NCI-H524 treated with DMSO at 0.1 percent for 48 hours (cell line): ENCODE measurements at regions not wholly inside any gene's neighbourhood (a gene's known extent, or its start where the extent isn't known, plus 50 kb on each side); places are given as distances from the start of the nearest gene placed in this dataset.
"Not testable (repeated sequence)": the region's sequence is repeated elsewhere in the genome, so short reads cannot be mapped to it uniquely, and the experiment has no call there.

Experiments
- DNase-seq: peaks from one replicate; lab custom pipeline; 2025; lab: John Stamatoyannopoulos, UW

DNA sequence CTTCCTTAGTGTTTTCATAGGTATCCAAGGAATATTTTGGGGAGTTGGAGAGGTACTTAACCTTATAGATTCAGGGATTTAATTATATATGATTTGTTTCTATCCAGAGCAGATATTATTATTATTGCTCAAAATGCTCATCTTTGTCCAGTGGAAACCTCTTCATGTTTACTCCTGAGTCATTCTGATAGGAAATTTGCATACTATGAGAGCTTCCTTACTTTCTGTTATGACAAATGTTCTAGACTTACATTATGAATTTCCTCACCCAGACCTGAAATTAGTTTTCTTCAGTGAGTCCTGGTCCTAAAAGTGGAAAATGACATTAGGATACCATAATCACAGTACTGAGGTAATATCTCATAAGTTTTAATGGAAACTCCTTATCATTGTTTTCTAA, 57.5 kb upstream of the PLPPR5 start:
- DNase-seq: no peak

DNA sequence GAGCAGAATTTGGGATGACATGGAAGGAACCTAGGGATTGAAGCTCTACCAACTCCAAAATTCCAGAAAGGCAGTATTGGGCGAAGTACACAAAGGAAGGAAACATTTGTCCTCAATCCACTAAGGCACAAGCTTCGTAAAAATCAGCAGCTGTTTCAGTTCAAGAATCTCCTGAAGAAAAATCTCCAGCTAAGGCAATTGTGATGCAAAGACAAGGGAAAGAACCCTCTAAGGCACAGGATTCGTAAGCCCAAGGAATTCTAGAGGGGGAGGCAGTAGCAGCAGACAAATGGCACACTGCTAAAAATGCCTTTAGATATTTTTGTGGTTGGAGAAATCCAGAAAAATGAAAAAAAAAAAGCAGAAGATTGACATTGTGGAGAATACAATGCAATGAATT, 64.5 kb upstream of the PLPPR5 start:
- DNase-seq: no peak

DNA sequence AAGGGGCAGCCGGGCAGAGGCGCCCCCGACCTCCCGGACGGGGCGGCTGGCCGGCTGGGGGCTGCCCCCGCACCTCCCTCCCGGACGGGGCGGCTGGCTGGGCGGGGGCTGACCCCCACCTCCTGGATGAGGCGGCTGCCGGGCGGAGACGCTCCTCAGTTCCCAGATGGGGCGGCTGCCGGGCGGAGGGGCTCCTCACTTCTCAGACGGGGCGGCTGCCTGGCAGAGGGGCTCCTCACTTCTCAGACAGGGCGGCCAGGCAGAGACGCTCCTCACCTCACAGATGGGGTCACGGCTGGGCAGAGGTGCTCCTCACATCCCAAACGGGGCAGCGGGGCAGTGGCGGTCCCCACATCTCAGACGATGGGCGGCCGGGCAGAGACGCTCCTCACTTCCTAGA, 73.9 kb upstream of the PLPPR5 start:
- DNase-seq: not testable (repeated sequence)

DNA sequence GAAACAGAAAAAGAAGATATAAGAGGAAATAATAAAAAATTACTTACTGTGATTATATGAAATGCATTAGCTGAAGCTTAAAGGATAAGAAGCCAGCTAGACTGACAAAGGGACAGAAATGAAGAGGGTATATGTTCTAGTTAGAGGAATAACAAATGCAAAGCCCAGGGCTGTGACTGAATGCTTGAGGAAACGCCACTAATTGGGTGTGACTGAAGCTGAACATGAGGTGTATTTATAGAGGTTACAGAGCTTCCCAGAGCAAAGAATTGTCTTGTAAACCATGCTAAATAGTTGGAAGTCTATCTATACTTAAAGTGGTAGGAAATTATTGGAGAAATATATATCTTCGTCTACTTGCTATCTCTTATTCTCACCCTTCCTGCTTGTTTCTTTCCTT, 77.7 kb upstream of the PLPPR5 start:
- DNase-seq: no peak

DNA sequence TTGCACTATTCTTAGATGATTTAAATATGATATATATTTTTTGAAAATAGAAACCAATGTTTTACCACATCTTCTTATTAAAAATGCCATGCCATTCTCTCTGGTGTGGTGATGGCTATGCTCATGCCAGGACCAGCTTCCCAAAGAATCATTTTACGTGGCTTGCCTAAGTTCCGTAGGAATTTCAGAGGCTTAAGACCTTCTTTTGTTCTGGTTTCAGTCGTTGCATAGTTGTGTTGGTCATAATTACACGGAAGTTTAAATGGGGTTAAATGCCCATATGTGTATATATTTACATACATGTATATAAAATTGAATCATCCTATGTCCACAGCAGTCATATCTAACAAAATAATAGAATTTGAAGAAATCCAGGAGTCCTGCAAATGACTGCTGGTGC, 78.7 kb upstream of the PLPPR5 start:
- no peak for DNase-seq

DNA sequence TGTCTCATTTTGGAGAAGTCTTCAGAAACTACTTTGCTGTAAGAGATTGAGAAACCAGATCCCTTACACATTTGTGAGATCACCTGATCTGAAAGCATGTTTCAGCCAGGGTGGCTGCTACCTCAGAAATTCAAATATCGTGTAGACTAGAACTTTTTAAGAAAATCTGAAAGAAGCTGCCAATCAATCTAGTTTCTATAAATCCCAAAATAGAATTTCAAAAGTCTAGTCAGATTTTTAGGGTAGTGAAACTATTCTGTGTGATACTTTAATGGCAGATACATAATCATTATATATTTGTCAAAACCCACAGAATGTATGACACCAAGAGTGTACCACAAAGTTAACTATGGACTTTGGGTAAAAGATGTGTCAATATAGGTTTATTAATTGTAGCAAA, 79.9 kb upstream of the PLPPR5 start:
- no peak for DNase-seq

DNA sequence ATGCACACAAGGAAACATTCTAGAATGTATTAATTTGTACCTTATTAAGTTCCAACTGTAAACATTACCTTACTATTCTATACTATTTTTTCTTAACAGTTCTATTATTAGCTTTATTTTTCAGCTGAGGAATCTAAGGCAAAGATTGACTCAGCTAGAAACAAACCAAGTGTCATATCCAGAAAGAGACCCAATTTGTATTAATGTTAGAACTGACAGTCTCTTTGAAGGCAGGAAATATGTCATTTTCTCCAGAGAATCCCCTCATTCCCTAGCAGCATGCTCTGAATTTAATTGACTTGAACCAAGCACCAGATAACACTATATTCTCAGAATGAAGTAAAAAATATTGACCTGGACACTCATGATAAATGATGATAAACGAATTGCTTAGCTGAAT, 81.4 kb upstream of the PLPPR5 start:
- no peak for DNase-seq

DNA sequence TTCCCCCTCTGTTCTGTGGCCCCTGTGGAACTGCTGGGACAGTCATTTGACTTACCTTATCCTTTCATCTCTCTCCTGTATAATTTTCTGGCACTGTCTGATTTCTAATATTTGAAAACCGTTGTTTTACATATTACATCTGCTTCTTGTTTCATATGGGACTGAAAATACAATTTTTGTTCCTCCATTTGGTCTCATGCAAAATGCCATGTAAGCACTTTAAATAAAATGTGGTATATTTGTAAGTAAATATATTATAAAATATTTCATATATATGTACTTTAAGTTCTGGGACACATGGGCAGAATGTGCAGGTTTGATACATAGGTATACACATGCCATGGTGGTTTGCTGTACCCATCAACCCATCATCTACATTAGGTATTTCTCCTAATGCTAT, 93.9 kb upstream of the PLPPR5 start:
- DNase-seq: no peak

DNA sequence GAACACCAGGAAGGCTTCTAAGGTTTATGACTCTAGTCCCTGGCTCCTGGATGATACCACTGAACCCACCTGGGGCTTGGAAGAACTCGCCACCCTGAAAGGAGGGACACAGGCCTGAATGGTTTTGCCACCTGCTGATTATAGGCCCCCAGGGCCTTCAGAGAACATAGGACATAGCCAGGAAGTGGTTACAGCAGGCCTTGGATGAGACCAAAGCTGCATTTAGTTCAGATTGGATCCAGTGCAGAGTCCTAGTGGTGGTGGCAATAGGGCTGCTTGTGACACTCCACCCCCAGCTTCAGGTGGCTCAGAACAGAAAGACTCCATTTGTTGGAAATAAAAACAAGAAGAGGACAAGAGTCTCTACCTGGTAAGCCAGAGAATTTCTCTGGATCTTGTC, 101.6 kb upstream of the PLPPR5 start:
- no peak for DNase-seq

DNA sequence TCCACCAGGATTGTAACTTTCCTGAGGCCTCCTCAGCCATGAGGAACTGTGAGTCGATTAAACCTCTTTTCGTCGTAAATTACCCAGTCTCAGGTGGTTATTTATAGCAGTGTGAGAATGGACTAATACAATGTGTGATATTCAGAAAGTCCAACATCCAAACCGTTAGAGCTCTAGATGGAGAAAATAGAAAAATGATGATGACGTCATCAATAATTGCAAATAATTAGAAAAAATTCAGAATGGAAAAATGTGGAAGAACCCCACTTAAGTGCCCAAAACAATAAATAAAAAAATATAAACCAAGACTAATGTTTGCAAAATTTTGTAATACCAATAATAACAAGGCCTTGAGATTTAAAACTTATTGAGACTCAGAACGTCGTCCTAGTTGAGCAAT, 103.0 kb upstream of the PLPPR5 start:
- no peak for DNase-seq

DNA sequence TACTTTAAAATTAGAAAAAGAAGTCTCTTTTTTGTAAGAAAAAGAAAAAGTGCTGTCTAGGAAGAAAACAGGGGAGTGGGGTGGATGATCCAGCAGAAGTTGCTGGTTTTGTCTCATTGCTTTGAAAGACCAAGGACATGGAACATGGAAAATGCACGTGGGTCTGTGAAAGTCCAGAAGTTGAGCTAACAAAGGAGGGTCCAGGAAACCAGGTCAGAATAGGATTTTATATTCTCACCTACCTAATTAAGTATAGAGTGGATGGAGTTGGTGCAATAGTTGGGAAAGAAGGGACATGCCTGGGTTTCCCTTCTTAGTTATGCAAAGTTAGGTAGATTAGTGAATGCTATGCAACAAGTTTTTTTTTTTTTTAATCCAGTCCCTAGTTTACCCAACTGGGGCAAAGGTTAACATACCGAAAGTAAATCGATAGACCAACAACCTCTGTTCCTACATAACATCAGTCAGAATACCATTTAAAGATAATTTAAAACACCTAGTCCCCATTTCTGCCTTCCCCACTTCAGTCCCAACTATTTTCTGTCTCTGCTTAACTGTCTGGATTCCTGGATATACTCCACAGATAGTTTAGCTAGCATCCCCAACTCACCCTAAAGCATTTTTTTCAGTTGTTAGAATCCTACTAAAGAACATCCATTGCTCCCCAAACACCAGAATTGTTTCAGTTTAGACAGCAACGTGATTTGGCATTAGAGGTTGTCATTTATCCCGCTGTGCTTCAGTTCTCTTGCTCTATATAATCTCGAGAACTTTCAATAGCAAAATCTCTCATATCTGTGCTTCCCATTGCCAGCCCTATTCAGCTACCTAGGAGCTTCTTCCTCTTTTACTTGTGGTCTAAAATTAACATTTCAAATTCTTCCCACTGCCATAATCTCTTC, 105.7 kb upstream of the PLPPR5 start:
- DNase-seq: no peak

DNA sequence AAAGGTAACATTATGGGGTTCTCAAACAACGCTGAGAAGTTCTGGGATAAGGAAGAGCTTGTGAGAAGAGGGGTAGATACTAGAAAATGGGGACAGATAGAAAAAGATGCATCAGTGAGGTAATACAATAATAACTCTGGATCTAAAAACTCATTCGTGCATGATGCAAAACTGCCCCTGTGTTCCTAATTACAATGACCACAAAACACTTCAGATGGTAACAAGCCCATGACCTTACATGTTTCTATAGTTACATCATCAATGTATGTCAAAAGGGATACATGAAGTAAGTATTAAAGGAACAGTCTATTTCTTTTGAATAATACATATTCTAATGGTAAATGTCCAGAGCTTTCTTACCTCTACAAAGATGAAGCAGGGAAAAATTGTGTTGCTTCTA, 110.6 kb upstream of the PLPPR5 start:
- DNase-seq: no peak

DNA sequence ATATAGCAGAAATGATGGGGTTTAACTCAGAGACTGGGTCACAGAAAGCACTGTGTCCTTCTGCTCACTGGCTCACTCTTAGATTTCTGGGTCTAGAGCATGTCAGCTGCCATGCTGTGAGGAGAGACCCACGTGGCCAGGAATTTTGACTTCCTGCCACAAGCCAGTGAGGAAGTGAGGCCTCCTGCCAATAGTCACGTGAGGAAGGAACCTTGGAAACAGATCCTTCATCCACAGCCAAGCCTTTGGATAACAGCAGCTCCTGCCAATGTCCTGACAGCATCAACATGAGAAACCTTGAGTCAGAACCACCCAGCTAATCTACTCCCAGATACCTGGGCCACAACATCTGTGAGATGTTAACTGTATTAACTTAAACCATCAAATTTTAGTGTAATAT, 114.5 kb upstream of the PLPPR5 start:
- DNase-seq: no peak

DNA sequence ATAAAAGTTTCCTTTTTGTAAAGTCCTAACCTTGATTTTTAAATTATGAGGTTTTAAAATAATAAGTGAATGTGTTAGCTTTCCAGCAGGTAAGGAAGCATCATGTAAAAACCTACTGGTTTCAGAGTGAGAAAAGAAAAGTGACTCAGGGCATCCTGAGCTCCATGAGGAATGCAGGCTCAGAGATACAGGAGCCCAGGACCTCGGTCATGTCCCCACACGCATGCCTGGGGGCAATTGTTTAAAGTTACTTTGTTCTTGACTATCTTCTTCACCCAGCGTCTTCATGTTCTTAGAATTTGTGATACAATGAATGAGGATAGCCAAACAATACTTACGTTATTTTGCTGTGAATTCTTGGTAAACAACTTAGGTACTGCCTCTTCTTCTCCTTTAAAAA, 117.4 kb upstream of the PLPPR5 start:
- no peak for DNase-seq

DNA sequence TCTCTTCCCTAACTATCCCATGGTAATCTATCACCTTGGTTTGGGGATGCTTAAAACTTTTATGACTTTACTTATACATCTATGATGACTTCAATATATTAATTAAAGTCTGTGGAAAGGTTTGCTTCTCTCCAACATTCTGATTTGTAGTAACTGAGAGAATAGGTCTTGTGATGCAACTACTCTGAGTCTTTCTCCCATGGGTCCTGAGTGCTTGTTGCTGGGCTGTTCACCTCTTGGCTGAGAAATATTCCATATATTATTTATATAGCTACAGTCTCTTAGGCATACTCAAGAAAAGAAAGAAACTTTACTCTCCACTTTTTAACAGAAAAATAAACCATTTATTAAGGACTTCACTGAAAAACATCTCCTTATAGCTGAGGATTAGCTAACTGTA, 119.3 kb upstream of the PLPPR5 start:
- no peak for DNase-seq

DNA sequence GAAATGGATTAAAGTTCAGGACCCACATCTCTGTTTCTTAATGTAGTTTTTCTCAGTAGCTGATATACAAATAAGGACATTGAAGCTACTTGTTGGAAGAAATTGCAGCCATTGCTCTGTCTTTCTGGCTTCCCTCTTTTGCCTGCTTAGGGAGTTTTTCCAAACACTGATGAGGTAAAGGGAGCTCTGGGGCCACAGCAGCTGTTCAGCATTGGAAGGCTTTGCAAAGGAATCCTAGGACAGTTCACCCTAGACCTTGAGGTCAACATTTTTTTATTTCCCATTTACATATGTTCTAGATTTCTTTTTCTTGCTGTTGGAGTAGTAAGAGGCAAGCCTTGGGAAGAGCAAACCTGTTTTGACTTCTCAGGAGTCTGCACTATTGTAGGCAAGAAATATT, 126.9 kb upstream of the PLPPR5 start:
- no peak for DNase-seq

DNA sequence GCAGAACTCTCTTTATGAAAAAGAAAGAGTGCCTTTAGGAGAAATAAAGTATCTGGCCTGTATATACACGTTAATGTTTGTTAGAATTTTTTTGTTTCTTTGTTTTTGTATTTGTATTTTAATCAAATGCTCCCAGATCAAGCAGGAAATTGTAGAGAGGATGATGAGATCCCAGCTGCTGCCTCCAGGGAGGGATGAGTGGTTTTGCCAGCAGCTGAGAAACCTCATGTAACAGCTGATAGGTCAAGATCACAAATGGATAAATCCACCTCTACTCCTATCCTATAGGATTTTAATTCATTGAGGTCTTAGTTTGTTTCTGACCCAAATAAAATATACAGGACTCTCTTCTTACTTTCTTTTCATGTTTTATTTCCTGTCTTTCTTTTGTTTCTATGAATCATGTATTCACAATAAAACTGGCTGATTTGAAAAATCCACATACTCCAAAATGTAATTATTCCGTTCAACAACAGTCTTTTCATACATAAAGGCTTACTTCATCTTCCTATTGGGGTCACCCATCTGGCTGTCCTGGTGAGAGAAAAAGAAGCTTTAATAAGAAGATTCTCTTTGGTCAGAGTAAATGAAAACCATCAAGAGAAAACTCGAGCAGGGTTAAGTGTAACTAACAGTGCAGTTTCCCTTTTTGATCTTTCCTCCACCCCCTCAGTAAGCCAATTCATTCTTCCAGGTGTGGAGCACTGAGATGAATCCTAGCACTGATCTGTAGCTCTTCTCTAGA, 129.3 kb upstream of the PLPPR5 start:
- no peak for DNase-seq

DNA sequence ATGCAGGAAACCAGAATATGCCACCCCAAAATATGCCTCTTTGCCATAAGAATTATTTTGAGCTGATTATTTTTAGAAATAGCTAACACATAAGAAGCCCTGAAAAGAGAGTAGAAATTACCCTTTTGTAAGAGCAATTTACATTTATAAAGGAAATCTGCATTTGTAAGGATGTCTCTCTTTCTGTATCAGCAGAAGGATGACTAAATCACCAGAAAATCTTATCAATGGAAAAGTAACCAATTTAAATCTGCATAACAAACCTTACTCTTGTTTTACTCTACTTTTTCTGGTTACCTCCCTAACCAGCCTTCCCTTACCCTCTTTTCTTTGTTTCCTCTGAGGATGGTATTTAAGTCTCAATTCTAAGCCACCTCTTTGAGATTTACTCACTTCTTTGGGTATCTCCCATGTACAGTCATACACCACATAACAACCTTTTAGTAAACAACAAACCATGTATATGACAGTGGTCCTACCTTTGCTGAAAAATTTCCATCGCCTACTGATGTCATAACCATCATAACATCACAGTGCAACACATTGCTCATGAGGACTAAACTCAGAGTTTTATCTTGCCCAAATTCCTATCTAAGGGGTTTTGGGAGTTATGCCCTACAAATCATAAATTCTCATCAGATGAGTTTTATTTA, 126.6 kb upstream of the PLPPR4 start:
- no peak for DNase-seq

DNA sequence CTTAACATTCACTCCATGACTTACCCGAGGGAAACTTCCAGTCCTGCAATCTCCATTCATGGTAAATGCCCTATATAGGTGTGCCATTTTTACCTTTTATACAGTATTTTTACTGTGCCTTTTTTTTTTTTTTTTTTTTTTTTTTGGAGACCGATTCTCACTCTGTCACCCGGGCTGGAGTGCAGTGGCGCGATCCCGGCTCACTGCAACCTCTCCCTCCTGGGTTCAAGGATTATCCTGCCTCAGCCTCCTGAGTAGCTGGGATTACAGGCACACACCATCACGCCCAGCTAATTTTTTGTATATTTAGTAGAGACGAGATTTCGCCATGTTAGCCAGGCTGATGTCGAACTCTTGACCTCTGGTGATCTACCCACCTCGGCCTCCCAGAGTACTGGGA, 124.4 kb upstream of the PLPPR4 start:
- DNase-seq: no peak

DNA sequence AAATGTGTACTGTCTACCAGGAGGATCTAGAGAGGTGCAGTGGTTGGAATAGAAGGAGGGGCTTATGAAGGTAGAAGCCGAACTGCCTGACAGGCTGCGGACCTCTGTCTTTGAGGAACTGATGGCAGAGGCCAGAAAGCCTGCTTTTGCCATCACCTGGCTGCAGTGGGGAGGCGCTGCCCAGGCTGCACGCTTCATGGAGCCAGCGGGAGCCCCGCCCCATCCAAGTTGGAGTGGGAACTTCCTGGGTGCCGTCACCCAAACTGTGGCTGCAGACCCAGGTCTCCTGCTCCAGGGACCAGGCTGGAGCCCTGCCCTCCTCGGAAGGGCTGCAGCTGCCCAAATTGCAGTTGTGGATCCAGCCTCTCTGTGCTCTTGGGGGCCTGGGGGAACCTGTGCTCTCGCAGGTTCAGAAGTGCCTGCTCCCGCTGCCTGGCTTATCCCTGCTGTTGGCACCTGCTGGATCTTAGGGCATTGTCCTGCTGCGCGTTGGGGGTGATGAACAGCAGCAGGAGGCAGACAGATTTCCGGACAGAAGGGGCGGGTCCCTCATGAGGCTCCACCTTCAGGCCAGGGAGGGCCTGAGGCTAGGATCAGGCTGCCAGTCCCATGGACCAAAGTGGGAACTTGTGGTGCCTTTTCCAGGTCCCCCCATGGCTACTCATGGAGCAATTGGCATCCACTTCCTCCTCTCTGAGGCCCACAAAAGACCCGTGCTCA, 118.0 kb upstream of the PLPPR4 start:
- no peak for DNase-seq

DNA sequence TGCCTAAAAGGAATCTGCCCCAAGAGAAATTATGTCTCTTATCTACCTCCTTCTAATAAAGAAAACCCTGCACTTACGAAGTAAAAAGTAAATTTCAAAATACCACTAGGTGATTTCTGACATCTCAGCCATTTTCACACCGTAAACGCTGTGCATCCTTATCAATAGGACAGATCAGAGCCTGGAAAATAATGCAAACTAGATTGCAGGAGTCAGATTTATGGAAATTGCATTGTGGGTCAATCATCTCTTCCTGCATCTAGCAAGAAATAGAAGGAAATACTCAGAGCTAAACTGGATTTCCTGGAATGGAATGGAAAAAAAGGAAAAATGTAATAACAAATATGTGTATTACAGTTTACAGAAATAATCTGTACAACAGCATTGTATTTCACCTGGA, 114.3 kb upstream of the PLPPR4 start:
- DNase-seq: no peak

DNA sequence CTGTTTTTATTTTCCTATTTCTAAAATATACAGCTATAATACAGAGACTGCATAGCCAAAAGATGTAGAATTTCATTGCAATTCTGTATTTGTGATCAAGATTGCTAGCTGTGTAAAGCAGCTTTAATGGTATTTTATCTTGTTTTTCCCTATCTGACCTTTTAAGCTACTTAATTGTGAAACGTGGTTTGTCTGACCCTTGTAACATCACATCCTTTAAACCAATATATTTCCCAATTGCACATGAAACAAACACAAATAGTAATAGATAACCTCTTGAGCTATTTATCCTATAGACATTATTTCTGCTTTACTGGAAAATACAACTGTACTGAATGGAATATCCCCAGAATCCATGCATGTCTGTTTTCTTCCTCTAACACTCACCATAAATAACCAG, 112.2 kb upstream of the PLPPR4 start:
- no peak for DNase-seq
